Spleen (tissue), 11 donors: ENCODE measurements at regions not wholly inside any gene's neighbourhood (a gene's known extent, or its start where the extent isn't known, plus 50 kb on each side); places are given as distances from the start of the nearest gene placed in this dataset.

ENCODE experiments used
- DNase-seq: peaks from one replicate; pipeline ENCODE4 v3.0.0-alpha.2; 2020
- H3K27ac ChIP-seq, 8 donors: fragments of 200-600 bp; sonication (generic) in 7 of 8; 1 replicate in 4 of 8; 2 replicates in 4 of 8; pipeline versions ENCODE4 v1.5.0 to v1.8.0; 2016 to 2021; ENCODE audit warnings: inconsistent platforms in 4 of 8, mild to moderate bottlenecking in 4 of 8, moderate library complexity in 1 of 8
- H3K27me3 ChIP-seq, 7 donors: fragments of 200-600 bp; sonication (generic) in 6 of 7; replicated peaks in 1 of 7; 1 replicate in 4 of 7; 2 replicates in 3 of 7; pipeline versions ENCODE4 v1.5.0 to v1.8.0; 2016 to 2021; ENCODE audit warnings: inconsistent platforms in 3 of 7, mild to moderate bottlenecking in 1 of 7
- H3K36me3 ChIP-seq, 6 donors: fragments of 200-600 bp; sonication (generic) in 5 of 6; 1 replicate in 4 of 6; 2 replicates in 2 of 6; pipeline versions ENCODE4 v1.5.0 to v1.8.0; 2016 to 2021; ENCODE audit warnings: inconsistent platforms in 2 of 6
- H3K4me1 ChIP-seq, 6 donors: fragments of 200-600 bp; sonication (generic) in 5 of 6; 1 replicate in 3 of 6; 2 replicates in 3 of 6; pipeline versions ENCODE4 v1.5.0 to v1.8.0; 2016 to 2021; ENCODE audit warnings: inconsistent platforms in 3 of 6
- H3K4me3 ChIP-seq, 8 donors: fragments of 200-600 bp; sonication (generic) in 7 of 8; 1 replicate in 4 of 8; 2 replicates in 4 of 8; pipeline versions ENCODE4 v1.5.0 to v1.8.0; 2016 to 2021; ENCODE audit warnings: inconsistent platforms in 4 of 8, mild to moderate bottlenecking in 4 of 8, moderate library complexity in 2 of 8
- H3K9me3 ChIP-seq, 8 donors: fragments of 200-600 bp; sonication (generic) in 7 of 8; 1 replicate in 4 of 8; 2 replicates in 4 of 8; pipeline versions ENCODE4 v1.5.0 to v1.8.0; 2016 to 2021; ENCODE audit warnings: inconsistent platforms in 4 of 8
- CTCF ChIP-seq, 11 experiments: fragments of 200-600 bp in 7 of 11; fragments of 450-650 bp in 4 of 11; sonication (generic) in 4 of 11; IDR thresholded peaks in 8 of 11; conservative IDR thresholded peaks in 3 of 11; 1 replicate in 7 of 11; 2 replicates in 4 of 11; pipeline versions ENCODE4 v1.4.0 to v1.8.0; 2016 to 2021; ENCODE audit warnings: antibody characterized with exemption in 11 of 11, inconsistent platforms in 4 of 11, mild to moderate bottlenecking in 1 of 11
- POLR2A ChIP-seq, 3 donors: fragments of 450-650 bp; IDR thresholded peaks; one replicate each; pipeline ENCODE4 v1.5.1; 2017; ENCODE audit warnings: antibody characterized with exemption in 3 of 3, mild to moderate bottlenecking in 1 of 3
- POLR2AphosphoS5 ChIP-seq, 3 donors: sonication (generic); formaldehyde crosslinking; IDR thresholded peaks; one replicate each; pipeline ENCODE4 v1.5.1; 2017; ENCODE audit warnings: antibody characterized with exemption in 3 of 3
- WGBS, 5 donors: extraction: QIAGEN DNeasy Blood & Tissue Kit in 3 of 5; methylation state at CpG; one replicate each; pipeline versions ENCODE4 v1.1.5 to v1.1.7; 2013 to 2018; 5-methylcytosine and 5-hydroxymethylcytosine counted together
- intact Hi-C: fragments of 100-400 bp; cut with DNase I; formaldehyde crosslinking; loops from one replicate; pipeline ENCODE4 v1.15.0; 2023; ENCODE audit warnings: low total_unique reads
- donor health status: healthy with polysubstance abuse.
- donor health status: DM: no; HTN: no; CAD: no; lungs with moderate emphysema.
- donor health status: DM: no; HTN: no; CAD: no.
- donor health status: Bipolar disorder and iron deficiency.
- donor health status: healthy.
- donor health status: DM: no; HTN: no; CAD: no.
- donor health status: DM: yes; HTN: yes; CAD: no.

- Histone ChIP-seq H3K9me3 (peaks cover 0 to 8% (median 0%) of the 10 kb centered on the region in 8 donors), H3K4me1 (no peaks in the 10 kb centered on the region), H3K27me3 (peaks cover 0 to under 1% (median 0%) of the 10 kb centered on the region in 7 donors), H3K27ac (peak overlapping the region in 3 of 8 donors; percentile 4 to 29 (median 12)), H3K36me3 (no peaks in the 10 kb centered on the region), H3K4me3 (no peak overlapping the region)
- no peak for DNase-seq
- WGBS, 5 donors, result 61 to 85% (median 79%) methylated on average over 6 of the region's 6 CpGs
- intact Hi-C loops, result no loop called here
- TF ChIP-seq POLR2AphosphoS5 (IDR thresholded peaks at IDR 0.05), result no peak
- TF ChIP-seq CTCF (IDR thresholded peaks at IDR 0.05 in 8 of 11, conservative IDR thresholded peaks at IDR 0.05 in 3 of 11), result no peak
- TF ChIP-seq POLR2A (IDR thresholded peaks at IDR 0.05), result no peak
These were observed 60.7 kb upstream of the CORO2B start for GRCh38 chr15:68518046-68518445.

GRCh38 chr15:68518785-68519430, 59.9 kb upstream of the CORO2B start:
- Histone ChIP-seq H3K36me3 (no peaks in the 10 kb centered on the region), H3K4me1 (no peaks in the 10 kb centered on the region), H3K27me3 (peaks cover 0 to 5% (median 0%) of the 10 kb centered on the region in 7 donors), H3K27ac (no peak overlapping the region), H3K4me3 (no peak overlapping the region), H3K9me3 (no peaks in the 10 kb centered on the region)
- TF ChIP-seq POLR2AphosphoS5 (IDR thresholded peaks at IDR 0.05) (no peak), POLR2A (IDR thresholded peaks at IDR 0.05) (no peak), CTCF (IDR thresholded peaks at IDR 0.05 in 8 of 11, conservative IDR thresholded peaks at IDR 0.05 in 3 of 11) (no peak)
- DNase-seq, result peak; percentile 34
- intact Hi-C loops, result no loop called here
- whole genome bisulfite sequencing, 5 donors, result 51 to 64% (median 57%) methylated on average over 5 to 6 of the region's 6 CpGs

- Histone ChIP-seq H3K9me3 (peaks cover 0 to 1% (median 0%) of the 10 kb centered on the region in 8 donors), H3K27me3 (peaks cover 0 to 5% (median 0%) of the 10 kb centered on the region in 7 donors), H3K36me3 (no peaks in the 10 kb centered on the region), H3K4me3 (no peak overlapping the region), H3K27ac (peak overlapping the region in 5 of 8 donors; percentile 8 to 55 (median 43)), H3K4me1 (peaks cover 0 to 15% (median 6%) of the 10 kb centered on the region in 6 donors)
- no peak for DNase-seq
- TF ChIP-seq CTCF (IDR thresholded peaks at IDR 0.05 in 8 of 11, conservative IDR thresholded peaks at IDR 0.05 in 3 of 11) (no peak), POLR2AphosphoS5 (IDR thresholded peaks at IDR 0.05) (no peak), POLR2A (IDR thresholded peaks at IDR 0.05) (no peak)
- WGBS, 5 donors, result 51 to 69% (median 62%) methylated on average over 4 of the region's 4 CpGs
- intact Hi-C loops, result no loop called here
These were observed 53.8 kb upstream of the CORO2B start for GRCh38 chr15:68524753-68525584.

- intact Hi-C loops, result no loop called here
- peak overlapping the region in 4 of 8 donors; percentile 22 to 55 (median 46) for H3K27ac ChIP-seq
- TF ChIP-seq CTCF (IDR thresholded peaks at IDR 0.05 in 8 of 11, conservative IDR thresholded peaks at IDR 0.05 in 3 of 11) (no peak), POLR2AphosphoS5 (IDR thresholded peaks at IDR 0.05) (no peak), POLR2A (IDR thresholded peaks at IDR 0.05) (no peak)
- H3K36me3 ChIP-seq, result no peaks in the 10 kb centered on the region
- H3K9me3 ChIP-seq, result peaks cover 0 to 9% (median 3%) of the 10 kb centered on the region in 8 donors
- WGBS, 5 donors, result 73 to 86% (median 81%) methylated on average over 3 of the region's 3 CpGs
- peaks cover 0 to 5% (median 0%) of the 10 kb centered on the region in 7 donors for H3K27me3 ChIP-seq
- DNase-seq, result no peak
- no peak overlapping the region for H3K4me3 ChIP-seq
- H3K4me1 ChIP-seq, result peaks cover 0 to 15% (median 6%) of the 10 kb centered on the region in 6 donors
These were observed 53.0 kb upstream of the CORO2B start for GRCh38 chr15:68525815-68526214.
